HG03565 (cell line): ENCODE measurements at regions not wholly inside any gene's neighbourhood (a gene's known extent, or its start where the extent isn't known, plus 50 kb on each side); places are given as distances from the start of the nearest gene placed in this dataset.

ENCODE experiments used
- ATAC-seq: cut with Tn5 transposase; IDR thresholded peaks from one replicate; pipeline ENCODE4 v1.9.1; 2021; ENCODE audit warnings: mild to moderate bottlenecking, moderate library complexity; ENCODE audit not compliant: unreplicated experiment

- ATAC-seq = no peak
Observed at GRCh38 chr17:77817953-77818352, 140.6 kb upstream of the TNRC6C start.

- ATAC-seq = no peak
Observed at GRCh38 chr17:77819497-77819896, 139.0 kb upstream of the TNRC6C start.

- no peak for ATAC-seq
Observed at GRCh38 chr17:77821114-77821513, 137.4 kb upstream of the TNRC6C start.

GRCh38 chr17:77822302-77823030, 136.0 kb upstream of the TNRC6C start:
- no peak for ATAC-seq

- ATAC-seq = no peak
Observed at GRCh38 chr17:77824102-77824779, 134.3 kb upstream of the TNRC6C start.

- ATAC-seq = no peak
Observed at GRCh38 chr17:77824780-77825280, 133.7 kb upstream of the TNRC6C start.

DNA sequence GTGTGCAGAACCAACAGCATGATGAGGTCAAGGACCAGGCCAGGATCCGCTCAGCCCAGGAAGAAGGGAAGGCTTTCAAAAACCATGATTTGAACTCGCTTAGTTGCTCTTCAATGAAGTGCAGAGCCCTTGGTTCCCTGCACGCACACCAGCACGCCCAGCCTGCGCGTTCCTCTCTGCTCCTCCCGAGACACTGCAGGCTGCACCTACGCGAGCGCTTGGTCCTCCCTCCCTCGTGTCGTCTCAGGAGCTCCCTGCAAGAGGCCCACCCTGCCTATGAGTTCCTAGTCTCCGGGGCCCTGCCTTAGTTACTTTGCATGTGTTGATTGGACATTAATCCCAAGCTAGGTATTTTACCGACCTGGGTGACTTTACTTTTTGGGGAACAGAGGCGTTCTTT, 132.9 kb upstream of the TNRC6C start:
- ATAC-seq = no peak

GRCh38 chr17:77826132-77826873, 132.2 kb upstream of the TNRC6C start:
- no peak for ATAC-seq

DNA sequence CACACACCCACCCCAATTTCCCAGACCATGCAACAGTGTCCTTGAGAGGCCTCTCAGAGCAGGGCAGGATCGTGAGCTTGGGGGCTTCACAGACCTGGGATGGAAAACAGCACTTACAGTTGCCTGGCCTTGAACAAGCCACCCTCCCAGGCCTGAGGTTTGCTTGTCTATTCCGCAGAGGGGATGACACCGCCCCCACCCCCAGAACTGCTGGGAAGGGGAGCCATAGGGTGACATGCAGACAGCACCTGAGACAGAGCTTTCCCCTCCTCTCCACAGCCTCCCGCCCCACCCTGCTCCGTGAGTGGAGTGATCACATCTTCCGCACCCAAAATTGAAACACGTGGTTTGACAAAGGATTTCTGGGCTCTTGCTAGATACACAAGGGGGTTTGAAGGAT, 131.5 kb upstream of the TNRC6C start:
- ATAC-seq = no peak

DNA sequence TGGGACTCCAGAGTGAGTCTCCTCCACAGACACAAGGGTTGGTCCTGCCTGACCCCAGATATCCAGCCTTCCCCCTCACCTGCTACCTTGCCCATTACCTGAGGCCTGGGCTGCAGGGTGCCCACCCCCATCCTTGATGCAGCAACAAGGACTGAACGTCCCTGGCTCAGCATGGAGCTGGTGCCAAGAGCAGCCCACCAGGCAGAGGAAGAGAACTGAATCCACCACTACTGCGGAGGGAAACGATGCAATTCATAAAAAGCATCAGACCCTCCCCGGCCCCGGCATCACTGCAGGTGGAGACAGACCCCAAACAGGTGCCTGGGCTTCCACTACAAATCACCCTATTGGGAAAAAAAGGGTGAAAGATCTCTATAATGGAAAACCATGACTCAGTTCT, 131.0 kb upstream of the TNRC6C start:
- ATAC-seq = no peak

DNA sequence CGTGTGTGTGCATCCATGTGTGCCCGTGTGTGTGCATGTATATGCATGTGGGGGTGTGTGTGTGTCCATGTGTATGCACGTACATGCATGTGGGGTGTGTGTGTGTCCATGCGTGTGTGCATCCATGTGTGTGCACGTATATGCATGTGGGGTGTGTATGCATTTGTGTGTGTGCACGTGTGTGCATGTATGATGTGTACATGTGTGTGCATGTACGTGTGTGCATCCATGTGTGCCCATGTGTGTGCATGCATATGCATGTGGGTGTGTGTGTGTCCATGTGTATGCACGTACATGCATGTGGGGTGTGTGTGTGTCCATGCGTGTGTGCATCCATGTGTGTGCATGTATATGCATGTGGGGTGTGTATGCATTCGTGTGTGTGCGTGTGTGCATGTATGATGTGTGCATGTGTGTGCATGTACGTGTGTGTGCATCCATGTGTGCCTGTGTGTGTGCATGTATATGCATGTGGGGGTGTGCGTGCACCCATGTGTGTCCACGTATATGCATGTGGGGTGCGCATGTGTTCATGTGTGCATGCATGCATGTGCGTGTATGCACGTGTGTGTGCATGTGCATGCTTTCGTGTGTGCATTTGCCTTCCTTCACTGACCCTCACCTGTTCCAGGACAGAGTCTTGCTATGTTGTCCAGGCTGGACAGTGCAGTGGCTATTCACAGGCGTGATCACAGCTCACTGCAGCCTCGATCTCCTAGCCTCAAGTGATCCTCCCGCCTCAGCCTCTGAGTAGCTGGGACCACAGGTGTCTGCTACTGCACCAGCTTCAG, 129.6 kb upstream of the TNRC6C start:
- no peak for ATAC-seq

DNA sequence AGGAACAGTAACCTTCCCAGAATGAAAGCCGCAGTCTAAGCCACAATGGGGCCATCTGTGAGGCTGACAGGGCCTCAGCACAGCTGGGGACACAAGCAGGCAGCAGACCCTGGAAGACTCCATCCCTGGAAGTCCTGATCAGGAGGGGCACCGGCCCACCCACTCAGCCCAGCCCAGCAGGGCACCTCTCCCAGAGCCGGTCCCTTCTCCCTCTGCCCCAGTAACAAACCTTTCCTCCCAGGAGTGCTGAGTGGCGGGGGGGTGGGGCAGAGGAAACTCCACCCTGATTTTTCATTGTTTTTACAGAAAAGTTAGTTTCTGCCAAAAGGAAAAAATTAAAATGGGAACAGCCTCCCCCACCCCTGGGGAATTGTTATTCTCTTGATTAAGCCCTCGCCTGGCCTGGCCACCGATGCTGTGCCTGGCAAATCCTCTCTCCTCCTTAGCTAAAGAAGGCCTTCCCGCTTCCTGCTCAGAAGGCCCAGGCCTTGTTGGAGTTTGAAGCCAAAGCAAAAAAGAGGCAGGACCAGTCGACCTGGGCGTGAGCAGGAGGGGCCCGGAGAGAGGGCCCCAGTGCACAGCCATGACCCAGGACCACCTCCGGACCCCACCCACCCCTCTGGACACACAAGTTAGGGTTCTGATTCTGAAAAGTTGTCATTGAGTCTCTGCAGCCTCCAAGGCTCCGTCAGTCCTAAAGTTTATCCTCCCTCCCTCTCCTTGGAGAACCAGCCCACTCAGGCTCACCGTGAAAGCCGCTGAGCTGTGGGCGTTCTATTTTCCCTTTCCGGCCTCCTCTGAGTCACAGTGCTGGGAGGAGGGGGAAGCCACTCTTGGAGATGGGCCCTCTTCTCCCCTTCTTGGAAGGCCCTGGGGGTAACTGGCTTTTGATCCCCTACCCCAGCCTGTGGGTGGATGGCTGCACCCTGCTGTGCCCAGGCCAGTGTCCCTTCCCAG, 128.4 kb upstream of the TNRC6C start:
- no peak for ATAC-seq

DNA sequence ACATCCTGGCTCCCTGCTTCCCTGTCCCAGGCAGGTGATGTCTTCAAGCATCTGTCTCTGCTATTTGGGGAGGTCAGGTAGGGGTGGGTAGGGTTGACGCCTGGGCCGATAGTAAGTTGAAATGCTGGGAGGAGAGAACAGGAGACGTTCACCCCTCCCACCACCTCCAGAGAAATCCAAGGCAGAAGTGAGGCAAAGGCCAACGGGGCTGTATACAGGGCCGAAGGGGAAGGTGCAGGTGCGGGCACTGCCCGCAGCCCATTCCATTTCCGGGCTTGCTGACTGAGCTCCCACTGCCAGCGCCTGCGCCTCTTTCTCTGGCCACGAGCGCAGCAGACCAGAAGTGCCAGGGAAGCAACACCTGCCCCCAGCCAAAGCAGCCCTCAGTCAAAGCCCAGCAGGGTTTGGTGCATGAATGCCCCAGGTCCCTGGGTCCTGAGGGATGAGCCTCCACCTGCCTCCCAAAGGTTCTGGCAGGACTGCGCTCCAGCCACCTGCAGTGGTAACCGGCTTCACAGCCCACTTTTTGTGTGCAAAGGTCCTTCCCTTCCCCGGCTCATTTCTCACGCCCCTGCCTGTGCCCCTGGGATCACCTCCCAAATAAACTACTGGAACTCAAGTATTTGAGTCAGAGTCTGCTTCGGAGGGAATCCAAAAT, 127.6 kb upstream of the TNRC6C start:
- ATAC-seq = no peak

GRCh38 chr17:77831474-77832179, 126.9 kb upstream of the TNRC6C start:
- no peak for ATAC-seq

DNA sequence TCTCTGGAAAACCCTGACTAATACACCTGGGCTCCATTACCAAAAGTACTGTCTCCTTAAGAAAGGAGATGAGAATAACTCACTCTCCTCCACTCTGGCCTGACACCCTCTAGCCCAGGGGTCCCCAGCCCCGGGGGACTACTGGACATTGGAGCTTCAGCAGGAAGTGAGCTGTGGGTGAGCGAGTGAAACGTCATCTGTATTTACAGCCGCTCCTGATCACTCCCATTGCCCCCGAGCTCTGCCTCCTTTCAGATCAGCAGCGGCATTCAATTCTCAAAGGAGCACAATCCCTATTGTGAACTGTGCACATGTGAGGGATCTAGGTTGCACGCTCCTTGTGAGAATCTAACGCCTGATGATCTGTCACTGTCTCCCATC, 126.3 kb upstream of the TNRC6C start:
- ATAC-seq = no peak

- no peak for ATAC-seq
Observed at GRCh38 chr17:77833769-77834168, 124.7 kb upstream of the TNRC6C start.

DNA sequence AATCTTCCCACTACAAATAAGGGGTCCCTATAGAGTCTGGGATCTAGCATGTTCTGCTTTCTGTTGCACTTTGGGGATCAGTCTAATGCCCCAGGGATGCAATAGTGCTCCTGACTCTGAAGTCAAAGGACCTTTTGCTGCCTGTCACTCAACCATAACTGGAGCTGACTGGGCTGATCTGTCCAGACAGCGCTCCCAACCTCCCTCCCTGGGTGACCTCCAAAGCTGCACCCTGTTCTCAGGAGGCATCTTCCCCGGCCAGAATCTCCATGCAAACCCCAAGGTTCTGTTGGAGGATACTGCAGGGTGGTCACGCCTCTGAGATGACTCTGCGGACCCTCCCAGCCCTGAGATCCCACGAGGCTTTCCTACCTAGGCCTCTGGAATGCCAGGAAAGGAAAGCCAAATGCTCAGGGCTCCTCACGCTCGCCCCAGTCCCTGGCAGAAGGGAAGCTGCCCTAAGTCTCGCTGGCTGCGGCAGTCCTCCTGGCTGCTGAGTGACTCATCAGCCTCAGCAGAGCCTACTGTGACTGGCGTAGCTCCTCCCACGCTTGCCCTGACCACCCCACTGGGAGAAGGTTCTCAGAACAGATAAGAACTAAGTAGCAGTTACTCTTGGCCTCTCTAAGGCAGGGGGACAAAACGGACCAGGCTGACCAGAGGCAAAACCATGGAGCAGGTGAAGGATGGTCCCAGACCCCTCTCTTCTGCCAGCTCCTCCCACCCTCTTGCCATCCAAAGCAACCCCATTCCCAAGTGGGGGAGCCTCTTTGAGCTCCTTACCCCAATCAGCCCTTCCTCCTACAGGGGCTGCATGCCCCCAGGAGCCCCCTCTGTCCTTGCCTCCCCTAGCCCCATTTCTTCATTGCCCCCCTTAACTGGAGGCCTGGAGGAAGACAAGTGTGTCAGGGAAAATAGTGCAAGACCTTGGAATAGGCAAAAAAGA, 124.1 kb upstream of the TNRC6C start:
- ATAC-seq = no peak
